GM19324 (cell line): ENCODE measurements at regions not wholly inside any gene's neighbourhood (a gene's known extent, or its start where the extent isn't known, plus 50 kb on each side); places are given as distances from the start of the nearest gene placed in this dataset.
"Not testable (repeated sequence)": the region's sequence is repeated elsewhere in the genome, so short reads cannot be mapped to it uniquely, and the experiment has no call there.

ENCODE experiments used
- ATAC-seq: cut with Tn5 transposase; IDR thresholded peaks from one replicate; pipeline ENCODE4 v1.9.1; 2021; ENCODE audit warnings: mild to moderate bottlenecking, moderate library complexity; ENCODE audit not compliant: unreplicated experiment, low FRiP score

DNA sequence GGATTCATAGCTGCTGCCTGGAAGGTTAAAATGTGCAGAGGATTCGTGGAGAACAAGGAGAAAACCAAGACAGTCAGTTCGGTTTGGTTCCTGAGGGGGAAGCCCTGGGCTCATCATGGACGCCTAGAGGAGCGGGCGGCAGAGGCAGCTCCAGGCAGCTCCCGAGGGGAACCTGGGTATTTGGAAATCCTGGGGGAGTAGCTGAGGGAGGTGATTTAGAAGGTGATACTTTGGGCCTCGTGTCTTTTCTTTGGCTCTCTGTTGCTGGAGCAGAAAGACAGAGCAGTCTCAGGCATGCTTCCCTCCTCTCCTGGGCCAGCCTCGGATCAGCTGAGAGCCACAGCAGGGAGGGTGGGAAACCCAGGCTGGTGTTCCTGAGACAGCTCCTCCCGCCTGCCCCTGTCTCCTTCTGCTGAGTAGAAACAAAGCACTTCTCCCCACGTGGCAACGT is 139.5 kb downstream of the DLL1 start:
- ATAC-seq = no peak

DNA sequence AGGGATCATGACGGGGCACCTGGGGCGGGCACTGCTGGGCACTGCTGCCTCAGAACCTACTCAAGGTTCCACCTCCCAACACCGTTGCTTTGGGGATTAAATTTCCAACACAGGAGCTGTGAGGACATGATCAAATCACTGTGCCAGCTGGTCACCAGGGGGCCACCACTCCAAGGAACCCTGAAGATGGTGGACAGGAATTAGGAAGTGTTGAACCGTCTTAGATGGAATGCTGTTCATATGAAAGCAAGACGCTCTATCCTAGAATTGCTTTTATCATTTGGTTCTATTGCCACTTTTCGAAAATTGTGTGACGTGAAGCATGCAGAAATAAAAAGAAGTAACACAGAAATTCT is 140.3 kb downstream of the DLL1 start:
- ATAC-seq = no peak

- no peak for ATAC-seq
These were observed 140.9 kb downstream of the DLL1 start for GRCh38 chr6:170149681-170150589.

DNA sequence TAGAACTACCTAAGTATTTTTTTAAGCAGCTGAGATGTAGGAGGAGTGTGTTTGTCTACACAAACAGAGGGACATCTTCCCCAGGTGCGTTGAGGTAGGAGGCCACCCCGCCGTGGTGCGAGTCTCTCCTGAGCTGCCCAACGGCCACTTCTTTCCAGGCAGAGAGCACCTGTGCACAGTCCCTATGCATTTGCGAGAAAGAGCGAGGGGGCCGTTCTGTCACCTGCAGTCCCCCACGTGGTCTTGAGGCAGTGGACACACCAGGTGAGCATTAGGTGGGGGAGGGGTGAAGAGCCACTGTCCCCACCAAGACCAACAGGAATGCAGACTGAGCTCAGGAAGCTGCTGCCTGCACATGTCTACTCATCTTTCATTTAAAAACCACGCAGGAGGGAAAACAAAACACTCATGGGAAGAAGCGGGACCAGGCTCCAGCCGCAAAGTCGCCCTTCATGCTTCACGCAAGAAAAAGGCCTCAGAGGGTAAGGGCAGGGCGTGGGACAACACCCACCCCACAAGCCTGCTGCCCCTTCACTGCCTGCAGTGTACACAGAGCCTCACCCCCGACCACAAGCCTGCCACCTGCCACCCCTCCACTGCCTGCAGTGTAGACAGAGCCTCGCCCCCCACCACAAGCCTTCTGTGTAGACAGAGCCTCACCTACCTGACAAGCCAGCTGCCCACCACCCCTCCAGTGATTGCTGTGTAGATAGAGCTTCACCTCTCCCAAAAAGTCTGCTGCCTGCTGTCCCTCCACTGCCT is 142.0 kb downstream of the DLL1 start:
- no peak for ATAC-seq

DNA sequence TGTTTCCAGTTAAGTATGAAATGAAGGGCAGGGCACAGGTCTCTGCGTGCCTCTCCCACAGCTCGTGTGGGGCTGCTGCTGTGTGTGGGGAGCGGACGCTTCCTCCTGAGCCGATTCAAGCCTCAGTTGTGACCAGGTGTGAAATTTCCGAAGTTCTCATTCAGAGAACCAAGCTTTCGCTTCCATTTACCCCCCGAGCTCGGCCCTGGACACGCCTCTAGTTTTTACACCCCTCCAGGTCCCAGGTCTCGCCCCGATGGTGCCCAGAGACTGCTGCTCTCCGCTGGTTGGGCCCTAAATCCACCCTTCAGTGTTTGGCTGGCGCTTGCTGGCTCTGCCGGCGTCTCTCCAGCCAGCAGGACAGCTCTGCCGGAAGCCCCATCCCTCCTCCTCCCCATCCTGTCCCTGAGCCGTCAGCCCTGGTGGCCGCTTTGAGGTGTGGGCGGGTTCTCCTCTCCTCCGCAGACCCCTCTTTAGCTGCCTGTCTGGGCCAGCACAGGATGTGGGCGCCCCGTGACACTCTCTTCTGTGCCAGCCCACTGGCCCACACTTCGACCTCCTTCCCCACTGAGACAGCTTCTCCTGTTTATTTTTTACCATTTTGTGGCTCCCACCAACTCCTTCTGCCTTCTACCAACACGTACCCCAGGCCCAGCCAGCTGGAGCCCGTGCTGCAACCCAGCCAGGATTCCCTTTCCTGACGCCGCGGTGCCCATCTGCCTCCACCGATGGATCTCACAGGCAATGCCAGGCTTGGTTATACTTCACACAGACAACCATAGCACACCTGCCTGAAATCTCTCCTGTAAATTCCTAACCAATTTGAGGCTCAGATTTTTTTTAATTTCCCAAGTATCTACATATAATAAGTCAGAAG is 142.8 kb downstream of the DLL1 start:
- ATAC-seq = no peak

DNA sequence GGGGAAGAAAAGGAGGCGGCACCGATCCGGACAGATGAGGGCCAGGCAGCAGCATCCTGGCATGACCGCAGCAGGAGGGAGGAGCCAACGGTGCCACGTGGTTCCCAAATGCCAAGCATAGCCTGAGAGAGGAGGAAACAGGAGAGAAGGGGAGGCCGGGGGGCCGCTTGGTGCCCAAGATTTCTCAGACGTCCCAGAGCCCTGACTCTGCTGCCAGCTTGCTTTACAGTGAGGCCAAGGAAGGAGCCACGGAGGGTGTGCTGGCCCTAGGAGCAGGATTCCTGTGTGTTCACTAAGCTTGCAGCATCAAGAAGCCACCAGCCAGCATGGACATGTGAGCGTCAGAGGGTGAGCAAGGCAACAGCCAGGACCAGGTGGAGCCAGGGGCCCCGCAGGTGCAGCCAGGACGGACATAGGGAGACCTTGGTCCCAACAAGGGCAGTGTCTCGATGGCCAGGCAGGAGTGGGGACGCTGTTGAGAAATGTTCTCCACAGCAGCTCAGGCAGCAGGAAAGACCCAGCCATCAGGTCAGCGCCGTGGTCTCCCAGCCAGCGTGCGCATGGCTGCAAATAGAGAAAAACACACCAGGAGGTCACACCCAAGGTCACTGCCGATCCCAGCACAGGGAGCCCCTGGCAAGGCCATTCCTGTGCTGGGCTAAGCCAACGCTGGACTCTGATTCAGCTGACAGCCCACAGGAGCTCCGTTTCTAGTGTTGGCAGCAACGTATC is 143.7 kb downstream of the DLL1 start:
- ATAC-seq = no peak

- no peak for ATAC-seq
These were observed 144.2 kb downstream of the DLL1 start for GRCh38 chr6:170146640-170147039.

DNA sequence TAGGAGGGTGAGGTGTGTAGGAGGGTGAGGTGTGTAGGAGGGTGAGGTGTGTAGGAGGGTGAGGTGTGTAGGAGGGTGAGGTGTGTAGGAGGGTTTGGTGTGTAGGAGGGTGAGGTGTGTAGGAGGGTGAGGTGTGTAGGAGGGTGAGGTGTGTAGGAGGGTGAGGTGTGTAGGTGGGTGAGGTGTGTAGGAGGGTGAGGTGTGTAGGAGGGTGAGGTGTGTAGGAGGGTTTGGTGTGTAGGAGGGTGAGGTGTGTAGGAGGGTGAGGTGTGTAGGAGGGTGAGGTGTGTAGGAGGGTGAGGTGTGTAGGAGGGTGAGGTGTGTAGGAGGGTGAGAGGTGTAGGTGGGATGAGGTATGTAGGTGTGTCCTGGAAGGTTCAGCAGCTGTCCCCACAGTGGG is 144.7 kb downstream of the DLL1 start:
- not testable (repeated sequence) for ATAC-seq

- ATAC-seq = not testable (repeated sequence)
These were observed 145.2 kb downstream of the DLL1 start for GRCh38 chr6:170145716-170146115.

- no peak for ATAC-seq
These were observed 145.6 kb downstream of the DLL1 start for GRCh38 chr6:170145272-170145592.

GRCh38 chr6:170144571-170145271 is 146.2 kb downstream of the DLL1 start:
- no peak for ATAC-seq

DNA sequence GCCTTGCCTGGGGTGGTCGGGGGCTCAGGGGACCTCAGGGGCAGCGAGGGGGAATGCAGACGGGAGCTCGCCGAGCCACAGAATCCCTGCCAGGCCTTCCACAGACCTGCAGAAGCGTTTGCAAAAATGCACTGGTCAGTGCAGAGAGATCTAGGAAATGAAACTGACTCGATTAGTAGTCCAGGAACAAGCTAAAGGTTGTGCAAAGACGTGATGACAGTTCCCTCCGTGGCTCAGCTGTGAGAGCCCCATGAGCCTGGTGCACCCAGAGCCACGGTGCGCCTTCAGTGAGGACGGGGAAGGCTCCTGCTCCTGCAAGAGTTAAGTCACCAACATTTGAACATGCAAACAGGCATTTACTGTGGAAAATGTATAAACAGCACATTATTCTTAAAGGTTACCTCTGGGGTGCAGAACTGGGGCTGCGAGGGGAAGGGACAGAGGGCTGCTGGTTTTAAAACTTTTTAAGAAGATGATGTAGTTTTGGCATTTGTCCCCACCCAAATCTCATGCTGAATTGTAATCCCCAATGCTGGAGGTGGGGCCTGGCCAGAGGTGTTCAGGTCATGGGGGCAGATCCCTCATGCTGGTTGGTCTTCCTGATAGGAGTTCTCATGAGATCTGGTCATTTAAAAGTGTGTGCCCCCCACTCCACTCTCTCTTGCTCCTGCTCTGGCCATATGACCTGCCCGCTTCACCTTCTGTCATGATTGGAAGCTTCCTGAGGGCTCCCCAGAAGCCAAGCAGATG is 147.3 kb downstream of the DLL1 start:
- no peak for ATAC-seq

DNA sequence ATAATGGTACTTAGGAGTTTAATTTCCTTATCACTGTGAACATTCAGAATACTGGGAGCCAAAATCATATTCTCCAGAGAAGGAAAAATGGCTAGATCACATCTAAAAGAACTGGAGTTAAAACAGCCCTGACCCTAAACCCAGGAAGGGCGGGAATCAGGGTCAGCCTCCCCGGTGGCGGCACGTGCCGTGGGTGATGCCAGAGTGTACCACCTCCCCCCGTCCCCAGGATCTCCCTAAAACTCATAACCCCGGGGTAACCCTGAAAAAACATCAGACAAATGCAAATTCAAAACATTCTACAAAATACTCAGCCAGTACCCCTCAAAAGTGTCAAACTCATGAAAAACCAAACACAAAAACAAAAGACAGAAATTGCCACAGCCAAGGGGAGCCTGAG is 148.3 kb downstream of the DLL1 start:
- ATAC-seq = no peak

DNA sequence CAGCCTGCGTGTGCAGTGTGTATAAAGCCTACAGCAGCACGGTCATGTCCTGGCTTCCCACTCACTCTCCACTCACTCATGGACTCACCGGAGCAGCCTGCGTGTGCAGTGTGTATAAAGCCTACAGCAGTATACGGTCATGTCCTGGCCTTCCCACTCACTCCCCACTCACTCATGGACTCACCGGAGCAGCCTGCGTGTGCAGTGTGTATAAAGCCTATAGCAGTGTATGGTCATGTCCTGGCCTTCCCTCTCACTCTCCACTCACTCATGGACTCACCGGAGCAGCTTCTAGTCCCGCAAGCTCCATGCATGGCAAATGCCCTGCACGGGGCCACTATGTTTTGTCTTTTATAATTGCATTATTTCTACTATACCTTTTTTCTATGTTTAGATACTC is 149.8 kb downstream of the DLL1 start:
- ATAC-seq = not testable (repeated sequence)

DNA sequence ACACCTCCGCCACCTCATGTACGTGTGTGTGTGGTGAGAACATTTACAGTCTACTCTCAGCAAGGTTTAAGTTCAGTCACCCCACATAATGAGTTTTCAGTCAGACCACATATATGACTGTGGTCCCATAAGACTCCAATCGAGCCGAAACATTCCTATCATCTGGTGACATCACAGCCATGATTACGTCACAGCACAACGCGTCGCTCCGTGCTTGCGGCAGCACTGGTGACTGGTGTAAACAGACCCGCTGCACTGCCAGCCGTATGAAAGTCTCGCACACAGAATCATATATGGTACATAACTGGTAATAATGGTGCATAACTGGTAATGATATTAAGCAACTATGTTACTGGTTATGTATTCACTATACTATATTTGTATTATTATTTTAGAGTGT is 150.7 kb downstream of the DLL1 start:
- no peak for ATAC-seq

DNA sequence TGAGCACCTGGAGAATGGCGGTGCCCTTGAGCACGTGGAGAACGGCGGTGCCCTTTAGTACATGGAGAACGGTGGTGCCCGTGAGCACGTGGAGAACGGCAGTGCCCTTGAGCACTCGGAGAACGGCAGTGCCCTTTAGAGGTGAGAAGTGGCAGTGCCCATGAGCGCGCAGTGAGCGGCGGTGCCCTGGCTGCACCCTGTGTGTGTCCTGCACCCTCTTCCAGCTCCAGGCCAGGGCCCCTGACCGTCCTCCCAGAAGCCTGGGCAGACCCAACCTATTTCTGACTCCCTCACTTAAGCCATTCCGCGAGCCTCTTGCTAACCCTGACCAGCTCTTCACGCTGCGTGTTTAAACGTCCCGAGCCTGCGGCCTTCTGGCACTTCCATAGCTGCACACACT is 151.3 kb downstream of the DLL1 start:
- no peak for ATAC-seq

- ATAC-seq = not testable (repeated sequence)
These were observed 151.8 kb downstream of the DLL1 start for GRCh38 chr6:170139046-170139445.

DNA sequence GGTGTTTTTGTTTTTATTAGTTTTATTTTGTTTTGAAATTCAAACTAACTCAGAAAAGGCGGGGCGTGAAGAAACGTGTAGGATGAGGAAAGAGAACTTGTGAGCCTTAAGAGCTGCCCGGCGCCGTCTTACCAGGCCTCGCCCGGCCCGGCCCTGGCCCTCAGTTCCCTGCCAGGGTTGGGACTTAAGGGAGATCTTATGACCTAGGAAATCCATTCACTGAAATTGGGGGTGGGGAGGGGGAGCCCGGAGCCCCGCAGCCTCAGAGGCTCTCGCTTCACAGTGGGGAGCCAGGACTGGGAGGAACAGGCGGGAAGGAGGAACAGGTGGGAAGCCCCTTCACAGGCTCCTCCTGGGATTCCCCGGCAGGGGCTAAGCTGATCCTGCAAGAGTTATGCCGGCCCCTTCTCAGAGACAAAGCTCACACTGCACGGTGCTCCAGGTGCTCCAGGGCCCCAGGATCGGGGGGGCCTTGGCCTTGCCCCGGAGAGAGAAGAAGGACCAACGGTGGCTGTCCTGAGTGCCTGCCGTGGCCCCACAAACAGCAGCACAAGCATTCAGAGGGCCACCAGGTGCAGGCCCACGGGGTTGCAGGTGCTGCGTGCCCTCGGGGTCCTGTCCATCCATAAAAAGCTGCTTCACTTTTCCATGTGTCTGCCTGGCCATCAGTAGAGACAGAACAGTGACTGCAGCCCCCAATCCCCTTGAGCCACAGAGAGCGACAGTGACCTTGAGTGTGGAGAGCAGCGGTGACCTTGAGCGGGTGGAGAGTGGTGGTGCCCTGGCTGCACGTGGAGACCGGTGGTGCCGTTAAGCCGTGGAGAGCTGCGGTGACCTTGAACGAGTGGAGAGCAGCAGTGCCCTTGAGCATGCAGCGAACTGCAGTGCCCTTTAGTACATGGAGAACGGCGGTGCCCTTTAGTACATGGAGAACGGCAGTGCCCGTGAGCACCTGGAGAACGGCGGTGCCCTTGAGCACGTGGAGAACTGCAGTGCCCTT is 152.7 kb downstream of the DLL1 start:
- ATAC-seq = no peak
